Colonic mucosa (tissue), 4 donors: ENCODE measurements at regions not wholly inside any gene's neighbourhood (a gene's known extent, or its start where the extent isn't known, plus 50 kb on each side); places are given as distances from the start of the nearest gene placed in this dataset.

ENCODE experiments used
- DNase-seq: peaks from one replicate; pipeline ENCODE4 v3.0.0-alpha.2; 2020
- H3K27ac ChIP-seq: fragments of 200-600 bp; one replicate; pipeline ENCODE4 v1.8.0; 2021
- H3K27me3 ChIP-seq: fragments of 200-600 bp; one replicate; pipeline ENCODE4 v1.8.0; 2021
- H3K36me3 ChIP-seq: fragments of 200-600 bp; one replicate; pipeline ENCODE4 v1.8.0; 2021
- H3K4me1 ChIP-seq: fragments of 200-600 bp; one replicate; pipeline ENCODE4 v1.8.0; 2021; ENCODE audit warnings: mild to moderate bottlenecking
- H3K4me3 ChIP-seq: fragments of 200-600 bp; one replicate; pipeline ENCODE4 v1.8.0; 2021
- H3K9ac ChIP-seq, 2 donors: one replicate each; pipeline ENCODE4 v1.7.0; 2013; ENCODE audit warnings: control low read depth in 2 of 2, low read depth in 2 of 2, low read length in 2 of 2
- H3K9me3 ChIP-seq: fragments of 200-600 bp; one replicate; pipeline ENCODE4 v1.8.0; 2021
- CTCF ChIP-seq: fragments of 200-600 bp; IDR thresholded peaks from one replicate; pipeline ENCODE4 v1.8.0; 2022; ENCODE audit warnings: antibody characterized with exemption, mild to moderate bottlenecking
- intact Hi-C: fragments of 100-400 bp; cut with DNase I; formaldehyde crosslinking; loops from one replicate; pipeline ENCODE4 v1.14.1; 2022
- donor health status: healthy.
- donor health status: DM: no; HTN: no; CAD: no.
- donor health status: DM: no; HTN: no; CAD: no.

GRCh38 chrX:10028283-10029104, 61.3 kb downstream of the CLDN34 start:
- TF ChIP-seq CTCF, result no peak
- H3K4me1 ChIP-seq, result no peaks in the 10 kb centered on the region
- no peak overlapping the region for H3K27ac ChIP-seq
- no peaks in the 10 kb centered on the region for H3K9me3 ChIP-seq
- H3K9ac ChIP-seq, result no peak overlapping the region
- intact Hi-C loops, result no loop called here
- no peaks in the 10 kb centered on the region for H3K36me3 ChIP-seq
- no peaks in the 10 kb centered on the region for H3K27me3 ChIP-seq
- H3K4me3 ChIP-seq, result no peak overlapping the region
- no peak for DNase-seq

- Histone ChIP-seq H3K36me3 (no peaks in the 10 kb centered on the region), H3K9me3 (no peaks in the 10 kb centered on the region), H3K4me1 (no peaks in the 10 kb centered on the region), H3K27ac (no peak overlapping the region), H3K4me3 (no peak overlapping the region), H3K27me3 (no peaks in the 10 kb centered on the region), H3K9ac (no peak overlapping the region)
- intact Hi-C loops, result no loop called here
- no peak for DNase-seq
- no peak for TF ChIP-seq CTCF
Measured at GRCh38 chrX:10030570-10030969, 63.4 kb downstream of the CLDN34 start.

GRCh38 chrX:10031746-10032145, 64.6 kb downstream of the CLDN34 start:
- Histone ChIP-seq H3K27ac (no peak overlapping the region), H3K9ac (no peak overlapping the region), H3K36me3 (no peaks in the 10 kb centered on the region), H3K4me3 (no peak overlapping the region), H3K27me3 (no peaks in the 10 kb centered on the region), H3K9me3 (no peaks in the 10 kb centered on the region), H3K4me1 (no peaks in the 10 kb centered on the region)
- intact Hi-C loops, result no loop called here
- TF ChIP-seq CTCF, result no peak
- DNase-seq, result no peak

- H3K27ac ChIP-seq, result no peak overlapping the region
- no peaks in the 10 kb centered on the region for H3K4me1 ChIP-seq
- intact Hi-C loops, result no loop called here
Measured at GRCh38 chrX:10032147-10032546, 65.0 kb downstream of the CLDN34 start.

GRCh38 chrX:10033375-10034007, 66.3 kb downstream of the CLDN34 start:
- Histone ChIP-seq H3K27me3 (no peaks in the 10 kb centered on the region), H3K27ac (no peak overlapping the region), H3K9me3 (no peaks in the 10 kb centered on the region), H3K36me3 (no peaks in the 10 kb centered on the region), H3K9ac (no peak overlapping the region), H3K4me1 (no peaks in the 10 kb centered on the region), H3K4me3 (no peak overlapping the region)
- intact Hi-C loops, result no loop called here
- DNase-seq, result no peak
- no peak for TF ChIP-seq CTCF

More at GRCh38 chrX:10032147-10032546, 65.0 kb downstream of the CLDN34 start:
- Histone ChIP-seq H3K9me3 (no peaks in the 10 kb centered on the region), H3K4me3 (no peak overlapping the region), H3K36me3 (no peaks in the 10 kb centered on the region), H3K27me3 (no peaks in the 10 kb centered on the region), H3K9ac (no peak overlapping the region)
- no peak for TF ChIP-seq CTCF
- no peak for DNase-seq
